ENCODE measurements at regions not wholly inside any gene's neighbourhood (a gene's known extent, or its start where the extent isn't known, plus 50 kb on each side); places are given as distances from the start of the nearest gene placed in this dataset.

DNA sequence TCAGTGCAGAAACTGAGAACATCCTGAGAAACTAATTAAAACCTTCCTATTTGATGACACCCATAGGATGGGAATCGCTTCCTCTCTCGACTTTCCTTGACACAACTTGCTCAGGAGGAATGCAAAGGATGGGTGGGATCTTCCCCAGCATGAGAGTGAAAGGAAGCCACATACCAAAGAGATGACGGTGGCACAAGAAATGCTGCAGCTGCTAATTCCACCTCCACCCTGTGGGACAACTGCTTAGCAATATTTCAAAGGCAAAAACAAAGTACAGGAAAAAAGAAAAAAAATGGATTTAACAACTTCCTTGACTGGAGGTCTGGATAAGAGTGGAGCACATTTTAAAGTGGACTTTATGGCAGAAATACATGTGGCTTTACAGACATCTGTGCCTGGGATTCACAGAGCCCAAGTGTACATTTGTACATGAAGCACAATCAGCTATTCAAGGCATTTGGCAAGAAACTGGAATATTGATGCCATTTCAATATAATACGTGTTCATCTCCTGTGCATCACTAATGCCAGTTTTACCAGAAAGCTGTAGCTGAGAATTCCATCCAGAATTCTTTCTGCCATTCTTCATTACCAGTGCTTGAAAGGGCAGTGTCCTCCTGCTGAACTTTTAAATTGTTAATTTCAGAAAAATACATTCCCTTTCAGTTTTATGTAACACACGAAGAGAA, 359.2 kb upstream of the ACTBL2 start:
- peak; percentile 51 for DNase-seq

DNA sequence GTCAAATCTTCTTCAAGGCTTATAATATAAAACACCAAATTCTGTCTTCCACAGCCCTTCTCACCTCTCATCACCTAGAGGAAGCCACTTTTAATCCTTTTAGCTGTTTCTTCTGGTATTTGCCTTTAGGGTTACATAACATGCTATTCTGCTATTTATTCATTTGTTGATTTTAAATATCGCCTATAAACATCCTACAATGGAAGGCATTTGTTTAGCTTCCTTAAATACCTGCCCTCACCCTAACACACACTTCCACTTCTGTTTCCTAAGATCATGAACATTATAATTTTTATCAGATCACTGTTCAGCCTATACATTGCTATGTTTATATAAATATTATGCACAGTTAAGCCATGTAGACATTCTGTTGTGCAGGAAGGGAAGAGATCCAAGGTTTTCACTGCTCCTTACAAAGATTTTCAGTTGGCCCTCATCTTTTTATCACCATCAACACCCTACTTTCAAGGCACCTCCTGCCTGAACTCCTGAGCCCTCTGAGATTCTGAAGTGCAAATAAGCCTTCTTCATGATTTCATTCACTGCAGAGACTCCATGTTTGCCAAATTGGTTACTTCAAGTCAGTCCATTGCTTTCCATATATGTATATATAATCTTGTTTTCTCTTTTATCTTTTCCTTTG, 356.9 kb upstream of the ACTBL2 start:
- DNase-seq, result no peak

DNA sequence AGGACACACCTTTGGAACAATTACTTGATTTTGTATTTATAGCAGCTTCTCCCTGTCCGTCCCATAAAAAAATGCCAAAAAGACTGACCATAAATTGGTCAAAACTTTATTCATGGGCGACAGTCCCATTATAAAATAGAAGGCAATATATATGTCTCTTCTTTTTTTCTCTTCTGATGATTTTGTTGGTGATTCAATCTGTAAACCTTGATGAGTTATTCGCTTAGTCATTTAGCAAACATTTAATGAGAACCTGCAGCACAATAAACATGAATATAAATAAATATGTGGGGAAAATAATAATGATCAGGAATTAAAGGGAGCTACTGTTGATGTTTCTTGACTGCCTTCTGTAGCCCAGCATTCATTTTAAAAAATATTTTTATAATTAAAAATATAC, 356.4 kb upstream of the ACTBL2 start:
- no peak for DNase-seq

DNA sequence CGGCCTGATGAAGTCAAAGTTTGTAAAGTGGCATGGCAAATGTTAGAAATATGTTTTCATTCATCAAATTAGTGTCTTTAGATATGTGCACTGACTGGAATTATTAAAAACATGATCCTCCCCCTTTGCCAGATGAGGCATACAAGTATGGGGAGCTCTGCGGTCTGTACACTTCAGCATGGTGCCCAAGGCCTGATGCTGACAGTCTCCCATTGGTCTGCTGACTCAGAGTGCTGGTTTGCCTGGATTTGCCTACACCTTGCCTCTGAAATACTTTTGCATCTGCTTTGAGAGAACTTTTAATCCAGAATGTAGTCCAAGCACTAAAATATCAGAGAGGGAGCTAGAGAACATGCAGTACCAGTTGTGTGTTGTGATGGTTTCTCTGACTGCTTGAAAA, 354.3 kb upstream of the ACTBL2 start:
- DNase-seq, result no peak

DNA sequence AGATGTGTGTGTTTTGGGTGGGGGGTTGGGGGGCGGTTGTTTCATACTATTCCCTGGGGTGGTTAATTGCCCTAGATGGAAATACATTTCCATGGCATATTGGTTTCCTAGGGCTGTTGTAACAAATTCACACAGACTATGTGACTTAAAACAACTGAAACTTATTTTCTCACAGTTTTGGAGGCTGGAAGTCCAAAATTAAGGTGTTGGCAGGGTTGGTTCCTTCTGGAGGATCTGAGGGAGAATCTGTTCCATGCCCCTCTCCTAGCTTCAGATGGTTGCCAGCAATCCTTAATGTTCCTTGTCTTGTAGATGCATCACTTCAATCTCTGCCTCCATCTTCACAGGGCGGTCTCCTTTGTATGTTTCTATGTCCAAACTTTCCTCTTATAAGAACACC, 353.7 kb upstream of the ACTBL2 start:
- DNase-seq, result no peak

DNA sequence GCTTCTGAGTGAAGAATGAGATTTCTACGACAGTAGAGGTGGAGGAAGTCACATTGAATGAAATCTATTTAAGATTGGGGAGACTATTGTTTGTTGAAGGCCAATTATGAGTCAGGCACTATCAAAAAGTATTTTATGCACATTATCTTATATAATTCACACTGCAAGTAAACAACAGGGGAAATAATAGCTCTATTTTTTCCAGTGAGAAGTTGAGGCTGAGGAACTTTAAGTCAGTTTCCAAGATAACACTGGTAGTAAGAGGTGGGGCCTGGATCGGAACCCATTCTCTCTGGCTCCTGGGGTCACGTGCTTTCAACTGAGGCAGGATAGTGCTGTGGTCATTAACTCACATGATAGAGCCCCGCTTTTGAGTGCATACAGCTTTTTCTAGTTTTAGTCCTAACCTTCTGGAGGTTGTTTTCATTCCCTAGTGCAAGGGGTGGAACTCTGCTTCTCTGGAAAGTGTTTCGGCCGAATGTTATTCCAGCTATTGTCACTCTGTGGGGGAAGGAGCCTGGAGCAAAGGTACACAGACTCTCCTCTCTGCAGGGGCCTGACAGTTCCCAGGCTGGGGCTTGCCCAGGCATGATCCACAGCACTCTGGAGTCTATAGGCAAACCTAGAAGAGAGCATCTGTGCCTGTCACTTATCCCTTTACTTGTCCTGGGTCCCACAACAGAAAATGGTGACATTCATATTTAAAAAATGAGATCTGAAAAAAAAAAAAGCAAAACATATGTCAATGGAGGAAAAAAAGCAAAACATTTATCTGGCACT, 352.4 kb upstream of the ACTBL2 start:
- no peak for DNase-seq

DNA sequence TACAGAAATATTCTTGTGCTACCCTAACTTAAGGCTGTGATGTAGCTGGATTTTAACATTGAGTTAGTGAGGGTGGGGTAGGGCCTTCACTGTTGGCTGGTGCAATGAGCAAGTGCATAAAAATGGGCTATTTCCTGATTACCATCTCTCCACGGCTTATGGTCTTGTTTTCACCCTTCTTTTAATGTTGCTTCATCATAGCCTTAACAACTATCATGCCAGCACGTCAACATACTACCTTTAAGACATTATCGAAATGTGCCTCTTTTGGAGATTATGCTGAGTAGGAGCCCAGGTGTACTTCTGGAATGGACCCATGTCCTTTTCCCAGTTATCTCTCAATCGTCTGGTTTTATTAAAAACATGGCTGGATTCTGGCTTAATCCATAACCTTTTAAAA, 350.9 kb upstream of the ACTBL2 start:
- no peak for DNase-seq

DNA sequence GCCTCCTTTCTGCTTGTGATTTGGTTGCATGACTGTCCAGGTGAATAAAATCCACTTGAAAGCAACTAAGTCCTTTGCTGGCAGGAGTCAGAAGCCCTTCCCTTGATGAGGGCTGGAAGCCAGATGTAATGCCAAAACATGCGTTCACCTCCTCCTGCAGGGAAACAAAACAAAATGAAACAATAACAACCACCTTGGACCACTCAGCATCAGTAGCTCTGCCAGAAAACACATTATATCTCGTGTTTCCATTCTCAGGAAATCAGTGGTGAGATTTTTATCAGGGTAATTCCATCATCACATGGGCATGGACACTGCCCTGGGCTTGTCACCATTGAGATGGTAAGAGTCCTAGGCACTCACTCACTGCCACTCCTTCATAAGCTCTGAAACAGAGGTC, 350.3 kb upstream of the ACTBL2 start:
- no peak for DNase-seq

DNA sequence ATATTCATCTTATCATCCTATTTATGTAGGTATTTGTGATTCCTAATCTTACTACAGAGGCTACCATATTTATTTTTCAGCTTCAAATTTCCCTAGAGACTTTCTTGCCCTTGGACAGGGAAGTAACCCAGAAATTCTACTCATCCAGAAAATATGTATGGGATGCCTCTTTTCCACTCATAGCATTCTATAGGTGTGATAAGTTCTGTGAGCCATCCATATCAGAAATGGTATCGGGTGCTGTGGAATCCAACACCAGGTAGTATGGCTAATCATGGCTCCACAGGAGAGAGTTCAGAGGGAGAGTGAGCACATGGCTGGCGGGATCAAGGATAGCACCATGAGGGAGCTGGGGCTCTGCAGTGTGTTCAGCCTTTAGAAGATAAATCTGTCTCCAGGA, 349.3 kb upstream of the ACTBL2 start:
- no peak for DNase-seq

DNA sequence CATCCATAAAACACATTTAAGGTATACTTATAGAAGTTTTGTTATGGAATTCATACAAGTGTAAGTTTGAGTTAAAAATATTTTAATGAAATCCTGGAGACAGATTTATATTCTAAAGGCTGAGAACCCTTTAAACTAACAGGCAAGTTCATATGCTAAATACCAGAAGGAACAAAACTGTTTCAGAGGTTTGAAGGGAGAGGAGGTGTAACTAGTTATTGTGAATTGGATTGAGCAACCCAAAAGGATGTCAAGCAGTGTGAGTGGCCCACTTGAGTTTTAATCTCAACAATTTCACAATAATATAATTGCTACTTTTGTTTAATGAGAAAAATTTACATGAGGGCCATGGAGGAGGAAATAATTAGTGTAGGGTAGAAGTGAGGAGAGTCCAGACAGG, 348.5 kb upstream of the ACTBL2 start:
- DNase-seq, result no peak

DNA sequence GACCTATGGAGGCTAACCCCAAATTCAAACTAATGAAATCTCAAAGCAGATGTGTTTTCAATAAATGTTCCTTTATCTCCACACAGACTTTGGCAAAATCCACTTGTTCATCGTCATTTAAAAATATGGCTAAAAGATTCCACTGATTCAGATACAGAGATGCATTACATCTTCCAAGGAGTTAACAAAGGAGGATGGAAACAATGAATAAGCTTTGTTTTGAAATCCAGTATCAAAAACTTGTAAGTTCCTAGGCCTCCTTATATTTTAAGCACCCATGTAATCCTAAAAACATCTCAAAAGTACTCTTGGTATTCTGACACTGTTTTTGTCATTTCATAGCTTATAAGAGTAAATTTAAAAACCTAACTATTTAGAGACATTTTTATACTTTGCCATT, 345.6 kb upstream of the ACTBL2 start:
- no peak for DNase-seq

DNA sequence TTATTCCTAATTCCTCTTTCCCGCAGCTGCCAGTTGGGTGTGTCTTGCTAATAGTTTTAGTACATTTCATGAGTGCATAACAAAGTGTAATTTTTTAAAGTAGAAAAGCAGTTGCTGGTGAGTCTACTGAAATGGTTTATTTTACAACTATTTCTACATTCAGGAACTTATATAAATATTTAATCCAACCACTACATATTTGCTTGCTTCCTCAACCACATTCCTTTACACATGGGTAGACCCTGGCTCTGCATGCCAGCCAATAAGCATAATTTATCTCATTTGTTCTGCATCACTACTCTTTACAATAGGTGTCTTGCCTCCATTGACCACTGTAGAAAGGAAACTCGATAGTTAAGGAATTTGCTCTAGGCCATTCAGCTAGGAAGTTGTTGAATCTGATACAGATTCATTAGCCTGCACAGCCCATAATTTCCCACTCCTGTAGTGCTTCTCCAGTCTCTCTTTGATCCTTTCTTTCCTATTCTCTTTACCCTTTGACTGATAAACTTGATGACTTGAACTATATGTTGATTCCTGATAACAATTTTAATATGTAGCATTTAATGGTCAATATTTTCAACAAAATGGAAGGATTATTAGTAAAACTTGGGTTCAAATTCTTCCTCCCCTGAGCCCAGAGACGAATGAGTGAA, 342.5 kb upstream of the ACTBL2 start:
- DNase-seq, result peak; percentile 89

DNA sequence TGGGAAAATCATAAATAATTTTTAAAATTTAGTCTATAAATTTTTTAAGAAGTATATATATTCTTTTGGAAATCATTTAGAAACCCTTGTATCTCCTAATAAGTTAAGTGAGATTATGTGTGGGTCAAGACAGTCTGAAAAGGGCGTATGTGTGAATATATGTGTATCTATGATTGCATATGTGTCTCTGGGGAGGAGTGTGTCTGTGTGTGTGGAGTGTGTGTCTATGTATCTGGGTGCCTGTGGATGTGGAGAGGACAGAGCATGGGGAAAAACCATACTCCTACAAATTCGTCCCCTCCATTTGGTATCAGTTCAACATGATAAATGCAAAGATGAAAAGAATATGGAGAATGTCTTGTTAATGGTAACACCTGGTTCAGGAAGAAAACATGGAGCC, 342.0 kb upstream of the ACTBL2 start:
- no peak for DNase-seq

DNA sequence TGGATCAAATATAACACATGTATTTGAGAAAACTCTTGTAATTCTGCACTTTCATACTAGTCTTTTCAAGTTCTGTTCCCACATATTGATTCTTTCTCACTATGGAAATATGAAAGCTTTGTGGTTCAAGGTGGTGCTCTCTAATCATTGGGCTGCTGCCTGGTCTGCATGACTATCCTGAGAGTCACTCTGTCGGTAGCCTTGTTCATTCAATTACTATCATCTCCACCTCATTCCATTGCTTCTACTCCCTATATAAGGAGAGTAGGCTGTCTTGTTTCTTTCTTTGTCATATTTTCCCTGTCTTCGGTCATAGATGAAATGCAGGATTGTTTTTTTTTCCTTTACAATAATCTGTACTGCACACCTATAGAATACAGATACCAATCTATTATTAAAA, 341.4 kb upstream of the ACTBL2 start:
- DNase-seq, result no peak

DNA sequence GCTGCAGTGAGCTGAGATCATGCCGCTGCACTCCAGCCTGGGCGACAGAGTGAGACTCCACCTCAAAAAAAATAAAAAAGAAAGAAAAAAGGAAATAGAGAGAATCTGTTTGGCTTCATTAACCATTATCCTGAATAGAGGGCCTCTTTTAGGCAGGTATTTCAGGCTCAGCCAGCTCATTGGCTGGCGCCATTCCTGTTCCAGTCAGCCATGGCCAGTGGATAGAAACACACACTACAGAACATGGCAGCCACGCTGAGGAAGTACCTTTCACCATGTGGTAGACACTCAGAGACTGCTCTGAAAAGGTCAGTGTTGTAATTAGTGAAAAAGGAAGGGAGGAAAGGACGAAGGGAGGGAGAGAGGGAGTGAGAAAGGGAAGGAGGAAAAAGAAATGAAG, 340.0 kb upstream of the ACTBL2 start:
- no peak for DNase-seq

DNA sequence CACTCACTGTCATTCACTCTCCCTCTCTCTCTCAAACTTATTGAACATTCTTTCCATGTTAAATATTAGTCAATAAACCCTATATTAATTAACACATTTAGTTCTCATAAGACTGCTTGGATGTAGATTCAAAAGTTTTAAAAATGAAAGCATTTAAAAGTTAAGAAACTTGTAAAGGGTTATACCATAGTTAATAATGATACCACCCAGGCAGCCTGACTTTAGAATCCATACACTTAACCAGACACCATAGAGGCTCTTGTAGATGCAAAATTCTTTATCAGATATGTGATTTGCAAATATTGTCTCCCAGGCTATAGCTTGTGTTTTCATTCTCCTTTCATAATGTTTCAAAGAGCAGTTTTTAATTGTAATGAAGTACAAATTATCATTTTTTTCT, 335.8 kb upstream of the ACTBL2 start:
- DNase-seq, result no peak

DNA sequence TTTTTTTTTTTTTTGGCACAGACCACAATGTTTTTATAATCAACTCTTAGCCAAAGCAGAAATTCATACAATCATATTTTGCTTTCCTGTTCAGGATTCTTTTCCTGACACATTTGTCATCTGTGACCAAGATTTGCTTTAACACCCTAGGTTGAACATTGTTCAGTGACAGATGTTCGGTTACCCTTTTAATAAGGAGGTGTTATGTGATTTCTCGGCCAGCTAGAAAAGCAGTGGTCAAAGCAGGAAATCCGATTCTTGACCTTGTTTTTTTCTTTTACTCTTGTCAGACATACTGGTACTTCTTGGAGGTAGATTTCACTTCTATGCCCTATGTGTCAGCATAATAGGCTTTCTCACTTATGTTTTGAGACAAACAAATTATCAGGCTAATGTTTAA, 335.3 kb upstream of the ACTBL2 start:
- no peak for DNase-seq

DNA sequence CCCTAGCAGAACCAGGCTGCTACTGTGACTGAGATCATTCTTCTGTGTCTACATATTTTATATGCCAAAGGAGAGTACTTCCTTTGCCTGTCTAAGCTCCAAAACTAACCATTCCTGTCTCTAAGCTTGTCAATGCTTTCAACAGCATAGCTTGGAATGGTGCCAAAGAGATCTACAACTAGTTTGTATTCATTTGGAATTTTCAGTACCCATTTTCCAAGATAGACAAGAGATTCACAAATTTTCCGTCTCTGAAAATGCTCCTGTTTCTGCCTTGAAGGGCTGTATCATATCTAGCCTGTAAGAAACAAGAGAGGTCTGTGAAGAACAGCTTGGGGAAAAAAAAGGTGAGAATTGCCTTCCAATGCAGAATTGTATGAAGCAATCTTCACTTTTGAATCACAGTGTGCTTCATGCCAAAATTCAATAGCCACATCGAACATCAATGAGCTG, 334.4 kb upstream of the ACTBL2 start:
- no peak for DNase-seq

DNA sequence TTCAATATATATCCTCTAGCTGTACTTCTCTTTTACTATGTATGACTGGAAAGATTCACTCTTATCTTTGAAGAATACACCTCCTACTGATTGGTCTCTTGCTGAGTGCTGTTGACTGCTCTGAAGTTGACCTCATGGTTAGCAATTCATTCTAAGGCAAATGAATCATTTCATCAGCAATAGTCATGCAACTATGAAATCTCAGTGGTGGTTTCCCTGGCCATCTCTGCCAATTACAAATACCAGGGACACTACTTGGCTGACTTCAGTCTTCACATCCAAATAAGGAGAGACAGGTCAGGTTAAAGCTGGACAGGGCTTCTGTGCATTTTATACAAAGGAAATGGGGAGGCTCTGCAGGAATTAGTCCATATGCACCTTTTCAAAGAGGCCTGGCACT, 333.5 kb upstream of the ACTBL2 start:
- DNase-seq, result no peak

DNA sequence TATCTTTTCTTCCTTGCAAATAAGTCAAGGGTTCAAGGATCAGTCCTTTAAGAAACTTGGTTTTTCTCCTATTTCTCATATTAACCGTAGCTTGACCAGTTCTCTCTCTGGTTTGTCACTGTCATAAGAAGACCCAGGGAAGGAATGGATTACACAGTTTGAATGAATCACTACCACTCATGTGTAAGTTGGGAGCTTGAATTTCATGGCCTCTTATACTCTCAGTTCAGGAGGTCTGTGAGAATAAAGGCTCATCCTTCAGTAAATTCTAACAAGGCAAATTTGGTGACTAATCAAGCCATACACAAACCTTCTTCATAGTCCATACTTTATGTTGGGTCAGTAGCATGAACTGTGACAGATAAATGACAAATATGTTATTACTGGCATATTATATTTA, 323.1 kb upstream of the ACTBL2 start:
- no peak for DNase-seq

DNA sequence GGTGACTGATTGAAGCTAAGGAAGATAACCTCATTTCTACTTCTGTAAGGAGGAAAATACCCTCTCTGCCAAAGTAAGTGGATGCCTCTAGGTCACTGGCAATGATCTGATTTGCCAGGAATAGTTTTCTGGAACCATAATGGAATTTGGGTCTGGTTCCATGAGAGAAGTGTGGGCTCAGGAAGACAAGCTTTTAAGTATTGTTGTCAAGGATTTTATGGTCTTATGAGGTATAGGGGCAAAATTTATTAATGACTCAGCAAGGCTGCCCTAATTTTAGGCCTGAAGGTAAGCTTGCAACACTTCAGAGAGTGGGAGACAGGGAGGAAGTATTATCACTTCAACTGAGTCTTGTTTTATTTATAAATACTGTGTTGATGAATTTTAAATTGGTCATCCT, 322.6 kb upstream of the ACTBL2 start:
- DNase-seq, result no peak

DNA sequence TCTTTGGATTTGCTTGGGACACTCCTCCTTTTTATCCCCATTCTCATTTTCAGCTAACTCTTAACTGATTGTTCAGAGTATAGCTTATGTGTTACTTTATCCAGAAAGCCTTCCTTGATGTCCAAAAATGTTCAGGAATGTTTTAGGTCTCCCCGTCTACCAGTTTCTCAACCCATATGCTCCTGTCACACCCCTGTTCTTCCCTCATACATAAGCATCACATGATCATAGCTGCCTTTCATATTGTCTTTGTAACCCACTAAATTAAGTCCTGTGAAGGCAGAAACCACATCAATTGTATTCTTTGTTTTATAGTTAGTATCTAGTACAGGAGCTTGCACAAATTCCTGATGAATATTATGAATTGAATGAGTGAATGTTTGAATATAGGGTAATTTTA, 321.9 kb upstream of the ACTBL2 start:
- DNase-seq, result no peak

DNA sequence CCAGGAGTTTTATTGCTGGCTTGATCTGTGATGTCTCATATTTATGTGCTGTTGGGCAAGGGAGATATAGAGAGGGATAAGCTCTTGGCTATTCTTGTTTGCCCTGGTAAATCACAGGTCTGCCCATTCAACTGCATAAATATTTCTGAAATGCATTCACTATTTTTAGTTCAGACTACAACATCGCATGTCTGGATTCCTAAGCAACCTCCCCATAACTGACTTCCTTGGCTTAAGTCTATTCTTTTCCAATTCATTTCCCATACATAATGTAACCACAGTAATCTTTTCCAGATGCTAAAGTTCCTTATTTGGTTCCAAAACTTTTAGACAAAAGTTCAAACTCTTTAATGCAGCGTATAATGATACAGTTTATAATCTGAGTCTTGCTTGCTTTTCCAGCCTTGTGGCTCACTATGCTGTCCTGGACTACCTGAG, 321.4 kb upstream of the ACTBL2 start:
- no peak for DNase-seq
